K562 (cell line): ENCODE measurements at regions not wholly inside any gene's neighbourhood (a gene's known extent, or its start where the extent isn't known, plus 50 kb on each side); places are given as distances from the start of the nearest gene placed in this dataset.

Experiments
- ATAC-seq: fragments of 200-7000 bp; cut with Tn5 transposase; 3 replicates; pipeline ENCODE4 v1.9.1; 2020; ENCODE audit warnings: moderate library complexity
- BruUV-seq: library from RNA; stranded (reverse); fragments of 400-500 nt; replicated peaks from 2 replicates; lab custom pipeline; 2021; lab: Mats Ljungman, UMichigan
- CTCF ChIA-PET: fragments of 300-600 bp; formaldehyde crosslinking; extraction: SDS; loops from one replicate; lab custom pipeline; 2021; ENCODE audit warnings: low intra/inter-chr PET ratio; lab: Yijun Ruan, JAX
- POLR2A ChIA-PET: fragments of 300-600, 350-650 bp; sonication (Branson Sonifier 250); formaldehyde crosslinking; extraction: SDS; loops from one replicate; lab custom pipeline; 2021; ENCODE audit warnings: antibody characterized with exemption, inconsistent platforms; lab: Yijun Ruan, JAX
- DNase-seq, 4 experiments: peaks; one replicate each; pipeline versions ENCODE4 v3.0.0 to v3.0.0-alpha.2; 2011 to 2018; ENCODE audit warnings: low spot score in 3 of 4, mixed read lengths in 3 of 4; ENCODE audit errors: extremely low read depth in 1 of 4
- FAIRE-seq: peaks from 2 replicates; lab custom pipeline; 2011; peaks lifted over from hg19 to GRCh38; lab: Jason Lieb, UNC
- H2AFZ ChIP-seq: 2 replicates; pipeline ENCODE4 v1.6.0; 2011; ENCODE audit warnings: low read depth, low read length, control low read depth, inconsistent platforms
- H3K27ac ChIP-seq: fragments of 200-600 bp; 3 replicates; pipeline ENCODE4 v1.8.0; 2011; ENCODE audit warnings: low read depth, mild to moderate bottlenecking, control low read depth, inconsistent platforms, low read length, moderate library complexity, mixed read lengths; ENCODE audit errors: extremely low read depth
- H3K27me3 ChIP-seq, 2 experiments: fragments of 300-600 bp in 1 of 2; 2 replicates in 1 of 2; 3 replicates in 1 of 2; pipeline versions ENCODE4 v1.6.0 to v1.8.0; 2011; ENCODE audit warnings: inconsistent platforms in 2 of 2, low read length in 2 of 2, mild to moderate bottlenecking in 1 of 2, mixed read lengths in 1 of 2, moderate library complexity in 1 of 2; ENCODE audit not compliant: control insufficient read depth in 2 of 2, insufficient read depth in 2 of 2
- H3K36me3 ChIP-seq: fragments of 300-600 bp; 3 replicates; pipeline ENCODE4 v1.8.0; 2011; ENCODE audit warnings: mild to moderate bottlenecking, low read length, inconsistent platforms; ENCODE audit not compliant: control insufficient read depth, insufficient read depth
- H3K4me1 ChIP-seq, 2 experiments: fragments of 200-600 bp in 1 of 2; replicated peaks in 1 of 2; 2 replicates in 1 of 2; 3 replicates in 1 of 2; pipeline versions ENCODE4 v1.5.1 to v1.8.0; 2011; ENCODE audit warnings: inconsistent platforms in 2 of 2, low read length in 2 of 2, mild to moderate bottlenecking in 1 of 2, mixed read lengths in 1 of 2, moderate library complexity in 1 of 2; ENCODE audit not compliant: control insufficient read depth in 2 of 2, insufficient read depth in 2 of 2
- H3K4me2 ChIP-seq: 2 replicates; pipeline ENCODE4 v1.6.1; 2011; ENCODE audit warnings: low read length, control low read depth, inconsistent platforms, mixed read lengths; ENCODE audit not compliant: insufficient read depth
- H3K4me3 ChIP-seq: fragments of 200-600 bp; sonication (generic), shearing (Covaris generic); 2 replicates; pipeline ENCODE4 v1.5.1; 2016; ENCODE audit warnings: control low read depth, inconsistent platforms
- H3K79me2 ChIP-seq: fragments of 200-600 bp; 3 replicates; pipeline ENCODE4 v1.8.0; 2011; ENCODE audit warnings: low read length, inconsistent platforms; ENCODE audit not compliant: control insufficient read depth, insufficient read depth
- H3K9ac ChIP-seq, 2 experiments: 2 replicates each; pipeline versions ENCODE4 v1.6.0 to v1.6.1; 2011; ENCODE audit warnings: low read depth in 2 of 2, low read length in 2 of 2, control low read depth in 1 of 2, inconsistent platforms in 1 of 2, mild to moderate bottlenecking in 1 of 2, mixed read lengths in 1 of 2; ENCODE audit not compliant: insufficient read depth in 1 of 2
- H3K9me1 ChIP-seq: one replicate; pipeline ENCODE4 v1.6.0; 2011; ENCODE audit warnings: inconsistent platforms, mild to moderate bottlenecking, low read length, moderate library complexity; ENCODE audit not compliant: control insufficient read depth, insufficient read depth
- H3K9me3 ChIP-seq: replicated peaks from 2 replicates; pipeline ENCODE4 v1.5.1; 2011; ENCODE audit warnings: low read depth, low read length, inconsistent platforms; ENCODE audit not compliant: control insufficient read depth, insufficient read depth
- H4K20me1 ChIP-seq: replicated peaks from 2 replicates; pipeline ENCODE4 v1.6.1; 2011; ENCODE audit warnings: low read length, inconsistent platforms, mixed read lengths; ENCODE audit not compliant: control insufficient read depth, insufficient read depth
- ELF4 ChIP-seq: fragments of 450-650 bp; formaldehyde crosslinking; IDR thresholded peaks from 2 replicates; pipeline ENCODE4 v1.4.0; 2022; ENCODE audit warnings: missing genetic modification characterization
- ETS1 ChIP-seq: conservative IDR thresholded peaks from 2 replicates; pipeline ENCODE4 v1.6.1; 2011; ENCODE audit warnings: low read depth, mild to moderate bottlenecking, low read length; ENCODE audit not compliant: control insufficient read depth
- FOXA3 ChIP-seq, 2 experiments: fragments of 450-650 bp in 1 of 2; sonication (generic) in 1 of 2; formaldehyde crosslinking; IDR thresholded peaks in 1 of 2; conservative IDR thresholded peaks in 1 of 2; 2 replicates each; pipeline versions ENCODE4 v1.4.0 to v1.8.0; 2020 to 2022; ENCODE audit warnings: mild to moderate bottlenecking in 2 of 2, missing genetic modification reagents in 1 of 2
- GABPB2 ChIP-seq: fragments of 250-450 bp; sonication (Bioruptor Pico); conservative IDR thresholded peaks from 2 replicates; pipeline ENCODE4 v1.5.1; 2021; ENCODE audit warnings: mild to moderate bottlenecking
- JUND ChIP-seq, 2 experiments: IDR thresholded peaks; 2 replicates in 1 of 2; 3 replicates in 1 of 2; pipeline ENCODE4 v1.6.1; 2011; ENCODE audit warnings: borderline replicate concordance in 2 of 2, low read depth in 2 of 2, low read length in 2 of 2, improper control_type of control experiment in 1 of 2, missing biosample characterization in 1 of 2, missing genetic modification characterization in 1 of 2, missing genetic modification reagents in 1 of 2
- PKNOX1 ChIP-seq: fragments of 450-650 bp; IDR thresholded peaks from 2 replicates; pipeline ENCODE4 v1.6.1; 2016
- PREB ChIP-seq: sonication (generic); formaldehyde crosslinking; IDR thresholded peaks from 2 replicates; pipeline ENCODE4 v1.8.1; 2023; ENCODE audit warnings: mild to moderate bottlenecking, missing genetic modification reagents
- ZBTB12 ChIP-seq: fragments of 250-450 bp; sonication (Bioruptor Pico); IDR thresholded peaks from 2 replicates; pipeline ENCODE4 v1.4.0; 2020
- ZNF23 ChIP-seq: fragments of 250-450 bp; sonication (Bioruptor Pico); IDR thresholded peaks from 2 replicates; pipeline ENCODE4 v1.4.0; 2020; ENCODE audit warnings: mild to moderate bottlenecking
- ZNF445 ChIP-seq: fragments of 250-450 bp; sonication (Bioruptor Pico); IDR thresholded peaks from 2 replicates; pipeline ENCODE4 v1.4.0; 2020; ENCODE audit warnings: low read depth, mild to moderate bottlenecking, moderate library complexity
- ZNF785 ChIP-seq: fragments of 250-450 bp; sonication (Bioruptor Pico); IDR thresholded peaks from 2 replicates; pipeline ENCODE4 v1.4.0; 2020; ENCODE audit warnings: mild to moderate bottlenecking
- ZSCAN32 ChIP-seq: fragments of 450-650 bp; formaldehyde crosslinking; IDR thresholded peaks from 2 replicates; pipeline ENCODE4 v1.4.0; 2020; ENCODE audit warnings: mild to moderate bottlenecking, moderate library complexity
- WGBS: fragments of 100-300 bp; shearing (Covaris generic); methylation state at CpG from one replicate; pipeline ENCODE4 v1.1.6; 2016; ENCODE audit warnings: low coverage, mixed read lengths; ENCODE audit not compliant: insufficient coverage; ENCODE audit errors: missing lambda C conversion rate; 5-methylcytosine and 5-hydroxymethylcytosine counted together
- in situ Hi-C: fragments of 300-500 bp; cut with MboI; formaldehyde crosslinking; loops from 4 replicates; pipeline ENCODE4 v1.15.0; 2018; ENCODE audit warnings: inconsistent platforms, mixed read lengths
- intact Hi-C: fragments of 100-400 bp; cut with micrococcal nuclease; formaldehyde crosslinking; loops from 2 replicates; pipeline ENCODE4 v1.14.2; 2022
- TF ChIP-seq, protein P1 (sequence below): fragments of 250-450 bp; sonication (Bioruptor Pico); IDR thresholded peaks from 2 replicates; pipeline ENCODE4 v1.8.0; 2022; ENCODE audit warnings: inconsistent platforms, mild to moderate bottlenecking, moderate library complexity, borderline replicate concordance
- TF ChIP-seq, protein P2 (sequence below), 2 experiments: fragments of 450-650 bp in 1 of 2; sonication (generic) in 1 of 2; formaldehyde crosslinking; conservative IDR thresholded peaks; 2 replicates each; pipeline versions ENCODE4 v1.4.0 to v1.8.1; 2020 to 2022; ENCODE audit warnings: mild to moderate bottlenecking in 1 of 2, missing genetic modification reagents in 1 of 2

DNA sequence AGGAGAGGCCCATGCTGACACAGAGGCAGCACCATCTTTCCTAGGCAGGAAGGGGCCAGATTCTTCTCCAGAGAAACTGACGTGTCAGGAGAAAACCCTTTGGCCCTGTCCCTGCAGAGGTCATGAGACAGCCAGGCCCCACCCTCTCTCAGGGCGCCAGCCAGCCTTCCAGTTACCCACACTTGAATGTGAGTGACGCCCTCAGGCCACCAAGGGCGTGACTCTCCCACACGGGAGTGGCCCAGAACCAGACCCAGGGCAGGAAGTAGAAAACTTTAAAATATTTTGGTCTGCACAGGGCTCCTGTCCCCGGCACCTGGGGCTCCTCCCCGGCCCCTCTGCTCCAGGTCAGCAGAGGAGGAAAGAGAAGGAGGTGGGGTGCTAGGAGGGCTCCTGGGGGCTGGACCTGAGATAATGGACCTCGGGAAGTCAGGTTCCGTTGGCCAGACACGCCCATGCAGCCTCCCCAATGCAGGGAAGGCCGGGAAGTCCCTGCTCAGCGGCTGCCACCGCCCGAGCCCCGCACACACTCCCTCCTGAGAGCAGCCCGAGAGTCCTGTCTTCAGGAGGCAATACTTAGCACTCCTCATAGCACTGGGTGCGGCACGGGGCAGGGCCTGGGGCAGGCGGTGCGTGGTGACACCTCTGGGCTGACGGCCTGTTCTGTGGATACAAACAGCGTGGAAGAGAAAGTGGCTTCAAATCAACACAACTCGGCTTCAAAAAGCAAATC is 67.0 kb upstream of the CFAP46 start:
- Histone ChIP-seq H2AFZ (no peak overlapping the region), H3K27ac (no peak overlapping the region), H3K4me2 (no peak overlapping the region), H4K20me1 (no peaks in the 10 kb centered on the region), H3K79me2 (no peaks in the 10 kb centered on the region), H3K27me3 (peaks cover 0 to 48% of the 10 kb centered on the region in 2 experiments; a peak in 2 of 5 replicates), H3K4me1 (peaks cover 0 to 36% of the 10 kb centered on the region in 2 experiments; a peak in 3 of 5 replicates), H3K4me3 (no peak overlapping the region), H3K9ac (no peak overlapping the region; a peak in 1 of 4 replicates), H3K36me3 (no peaks in the 10 kb centered on the region), H3K9me3 (no peaks in the 10 kb centered on the region), H3K9me1 (no peaks in the 10 kb centered on the region)
- intact Hi-C loops (no loop called here), in situ Hi-C loops (no loop called here)
- FAIRE-seq (no peak), DNase-seq (peak; percentile 14 to 26 (median 17)), ATAC-seq (peak; percentile 71)
- no TSS peak for BruUV-seq
- ChIA-PET CTCF (no interaction called here), POLR2A (no interaction called here)
- 1% methylated on average over 20 of the region's 23 CpGs for WGBS
- TF ChIP-seq ZNF23 (CRISPR knock-in tag) (no peak), PREB (CRISPR knock-in tag) (no peak), ZSCAN32 (CRISPR knock-in tag) (no peak), ZNF785 (CRISPR knock-in tag) (no peak), ZNF445 (CRISPR knock-in tag) (no peak), ELF4 (CRISPR knock-in tag) (no peak), JUND (IDR thresholded peaks at IDR 0.05; ENCODE audit: borderline replicate concordance, low read depth, low read length) (no peak), JUND (tag; IDR thresholded peaks at IDR 0.05; ENCODE audit: borderline replicate concordance, low read depth, low read length) (no peak), FOXA3 (CRISPR knock-in tag; conservative IDR thresholded peaks at IDR 0.05 in 1 of 2, IDR thresholded peaks at IDR 0.05 in 1 of 2) (no peak), GABPB2 (CRISPR knock-in tag) (no peak), ETS1 (no peak), PKNOX1 (peak; percentile 61), ZBTB12 (CRISPR knock-in tag) (no peak)
- TF ChIP-seq, protein P1, sequence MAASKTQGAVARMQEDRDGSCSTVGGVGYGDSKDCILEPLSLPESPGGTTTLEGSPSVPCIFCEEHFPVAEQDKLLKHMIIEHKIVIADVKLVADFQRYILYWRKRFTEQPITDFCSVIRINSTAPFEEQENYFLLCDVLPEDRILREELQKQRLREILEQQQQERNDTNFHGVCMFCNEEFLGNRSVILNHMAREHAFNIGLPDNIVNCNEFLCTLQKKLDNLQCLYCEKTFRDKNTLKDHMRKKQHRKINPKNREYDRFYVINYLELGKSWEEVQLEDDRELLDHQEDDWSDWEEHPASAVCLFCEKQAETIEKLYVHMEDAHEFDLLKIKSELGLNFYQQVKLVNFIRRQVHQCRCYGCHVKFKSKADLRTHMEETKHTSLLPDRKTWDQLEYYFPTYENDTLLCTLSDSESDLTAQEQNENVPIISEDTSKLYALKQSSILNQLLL (CRISPR knock-in tag) = no peak
- TF ChIP-seq, protein P2, sequence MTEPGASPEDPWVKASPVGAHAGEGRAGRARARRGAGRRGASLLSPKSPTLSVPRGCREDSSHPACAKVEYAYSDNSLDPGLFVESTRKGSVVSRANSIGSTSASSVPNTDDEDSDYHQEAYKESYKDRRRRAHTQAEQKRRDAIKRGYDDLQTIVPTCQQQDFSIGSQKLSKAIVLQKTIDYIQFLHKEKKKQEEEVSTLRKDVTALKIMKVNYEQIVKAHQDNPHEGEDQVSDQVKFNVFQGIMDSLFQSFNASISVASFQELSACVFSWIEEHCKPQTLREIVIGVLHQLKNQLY (CRISPR knock-in tag; conservative IDR thresholded peaks at IDR 0.05) = no peak
